ENCODE measurements at regions not wholly inside any gene's neighbourhood (a gene's known extent, or its start where the extent isn't known, plus 50 kb on each side); places are given as distances from the start of the nearest gene placed in this dataset.

DNA sequence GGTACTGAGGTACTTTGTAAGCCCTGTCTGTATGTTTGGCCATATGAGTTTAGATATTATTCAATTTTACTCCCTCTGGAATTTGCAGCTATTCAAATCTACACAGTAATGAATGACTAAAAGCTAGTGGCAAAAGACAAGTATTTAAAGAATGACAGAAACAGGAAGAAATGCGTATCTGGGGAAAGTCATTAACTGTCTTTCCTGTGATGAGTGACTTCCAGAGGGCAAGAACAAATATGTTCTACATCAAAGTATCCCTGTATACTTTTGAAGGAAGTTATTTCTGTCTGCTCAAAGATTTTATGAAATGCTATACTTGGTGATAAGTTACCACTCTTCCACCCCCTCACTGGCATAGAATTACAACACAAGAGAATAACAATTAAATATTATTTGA, 489.3 kb upstream of the SOX9 start:
- no peaks in the 10 kb centered on the region for H3K27me3 ChIP-seq (replicated peaks in 1 of 4; ENCODE audit: control insufficient read depth in 3 of 4, extremely low read depth in 1 of 4, insufficient read depth in 3 of 4, low read length in 3 of 4)
- no peak overlapping the region for H4K8ac ChIP-seq (ENCODE audit: extremely low read depth, insufficient read depth, low read length)
- ChIA-PET POLR2A (ENCODE audit: partially characterized antibody) (no interaction called here), CTCF (ENCODE audit: partially characterized antibody) (interaction anchor here (0.6 kb wide), 1 partner anchor 1490 kb away, joined by 4 read pairs; no protein-coding TSS in a partner anchor)
- H3K23ac ChIP-seq (ENCODE audit: insufficient read length), result no peak overlapping the region
- H3K23me2 ChIP-seq (ENCODE audit: low read depth, low read length), result no peaks in the 10 kb centered on the region
- TF ChIP-seq GABPA (IDR thresholded peaks at IDR 0.05; ENCODE audit: borderline replicate concordance, insufficient read depth, low read length) (no peak), JUND (IDR thresholded peaks at IDR 0.05; ENCODE audit: low read length) (no peak), NANOG (IDR thresholded peaks at IDR 0.05; ENCODE audit: insufficient read depth, low read depth, low read length, poor library complexity, severe bottlenecking) (no peak), ZNF274 (IDR thresholded peaks at IDR 0.05; ENCODE audit: borderline replicate concordance, extremely low read depth, low read length) (no peak), POU5F1 (IDR thresholded peaks at IDR 0.05; ENCODE audit: low read depth, low read length) (no peak), CBX8 (IDR thresholded peaks at IDR 0.05; ENCODE audit: borderline replicate concordance, low read depth, low read length) (no peak), PHF8 (conservative IDR thresholded peaks at IDR 0.05; ENCODE audit: low read depth, low read length) (no peak), BRCA1 (IDR thresholded peaks at IDR 0.05; ENCODE audit: low read depth, low read length) (no peak), SP4 (IDR thresholded peaks at IDR 0.05; ENCODE audit: low read length) (no peak)
- TF ChIP-seq, protein P1, sequence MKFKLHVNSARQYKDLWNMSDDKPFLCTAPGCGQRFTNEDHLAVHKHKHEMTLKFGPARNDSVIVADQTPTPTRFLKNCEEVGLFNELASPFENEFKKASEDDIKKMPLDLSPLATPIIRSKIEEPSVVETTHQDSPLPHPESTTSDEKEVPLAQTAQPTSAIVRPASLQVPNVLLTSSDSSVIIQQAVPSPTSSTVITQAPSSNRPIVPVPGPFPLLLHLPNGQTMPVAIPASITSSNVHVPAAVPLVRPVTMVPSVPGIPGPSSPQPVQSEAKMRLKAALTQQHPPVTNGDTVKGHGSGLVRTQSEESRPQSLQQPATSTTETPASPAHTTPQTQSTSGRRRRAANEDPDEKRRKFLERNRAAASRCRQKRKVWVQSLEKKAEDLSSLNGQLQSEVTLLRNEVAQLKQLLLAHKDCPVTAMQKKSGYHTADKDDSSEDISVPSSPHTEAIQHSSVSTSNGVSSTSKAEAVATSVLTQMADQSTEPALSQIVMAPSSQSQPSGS (IDR thresholded peaks at IDR 0.05; ENCODE audit: low read length), result no peak
- no peak overlapping the region for H2AFZ ChIP-seq (ENCODE audit: low read length)
- no peak overlapping the region for H3K4me3 ChIP-seq (ENCODE audit: extremely low read depth in 1 of 4, insufficient read depth in 2 of 4, low read depth in 3 of 4, low read length in 4 of 4)
- H3K36me3 ChIP-seq (ENCODE audit: control insufficient read depth in 2 of 4, insufficient read depth in 4 of 4, low read length in 3 of 4), result no peaks in the 10 kb centered on the region
- H2BK12ac ChIP-seq (ENCODE audit: low read depth, low read length), result no peak overlapping the region
- H3K27ac ChIP-seq (ENCODE audit: low read depth, low read length), result no peak overlapping the region
- peaks cover 0 to 3% of the 10 kb centered on the region in 2 experiments; a peak in 1 of 4 replicates for H3K9me3 ChIP-seq (ENCODE audit: insufficient read depth in 2 of 2, low read depth in 1 of 2, low read length in 1 of 2)
- no peaks in the 10 kb centered on the region for H3K79me2 ChIP-seq (ENCODE audit: control insufficient read depth in 1 of 2, insufficient read depth in 2 of 2, low read length in 2 of 2)
- 88% methylated on average over 1 of the region's 1 CpG; no CpG with 5 or more reads in 1 of the 2 experiments for WGBS, 2 experiments (ENCODE audit: extremely low coverage in 1 of 2, insufficient coverage in 1 of 2, insufficient read length in 1 of 2, insufficient replicate concordance in 2 of 2, low coverage in 1 of 2, low lambda C conversion rate in 2 of 2, missing lambda C conversion rate in 1 of 2)
- H2AK5ac ChIP-seq (ENCODE audit: low read depth, low read length), result no peak overlapping the region
- H3K79me1 ChIP-seq (ENCODE audit: low read depth, low read length), result no peaks in the 10 kb centered on the region
- H3K4me2 ChIP-seq (ENCODE audit: insufficient read depth in 1 of 2, low read depth in 2 of 2, low read length in 2 of 2), result no peak overlapping the region
- H4K91ac ChIP-seq (replicated peaks; ENCODE audit: insufficient read length, low read length), result no peak overlapping the region
- no peak overlapping the region for H2BK15ac ChIP-seq (ENCODE audit: low read length)
- no peak overlapping the region for H2BK20ac ChIP-seq (ENCODE audit: low read length)
- no peak overlapping the region for H2BK120ac ChIP-seq (replicated peaks; ENCODE audit: low read depth, low read length)
- H3K4me1 ChIP-seq (replicated peaks in 1 of 4; ENCODE audit: control insufficient read depth in 3 of 4, insufficient read depth in 4 of 4, low read length in 3 of 4), result no peaks in the 10 kb centered on the region
- no peak overlapping the region for H3K4ac ChIP-seq (replicated peaks; ENCODE audit: insufficient read length, low read depth, low read length)
- no peak for DNase-seq (ENCODE audit: low read depth in 1 of 2, low spot score in 2 of 2)
- no peak overlapping the region for H4K5ac ChIP-seq (ENCODE audit: insufficient read length, low read depth, low read length)
- H3K9ac ChIP-seq (replicated peaks in 1 of 4; ENCODE audit: extremely low read depth in 1 of 4, low read depth in 3 of 4, low read length in 3 of 4), result no peak overlapping the region
- no peaks in the 10 kb centered on the region for H4K20me1 ChIP-seq (replicated peaks in 1 of 2; ENCODE audit: control insufficient read depth in 1 of 2, insufficient read depth in 2 of 2, low read length in 2 of 2)
- no peak overlapping the region for H3K14ac ChIP-seq (ENCODE audit: insufficient read length)
- no peak overlapping the region for H3K56ac ChIP-seq (replicated peaks; ENCODE audit: insufficient read length, low read depth, low read length)
- no peak overlapping the region for H2BK5ac ChIP-seq (ENCODE audit: low read depth, low read length)
- no peak overlapping the region for H3K18ac ChIP-seq (ENCODE audit: extremely low read depth, low read length)
- FAIRE-seq, result no peak
